ENCODE measurements at regions not wholly inside any gene's neighbourhood (a gene's known extent, or its start where the extent isn't known, plus 50 kb on each side); places are given as distances from the start of the nearest gene placed in this dataset.

DNA sequence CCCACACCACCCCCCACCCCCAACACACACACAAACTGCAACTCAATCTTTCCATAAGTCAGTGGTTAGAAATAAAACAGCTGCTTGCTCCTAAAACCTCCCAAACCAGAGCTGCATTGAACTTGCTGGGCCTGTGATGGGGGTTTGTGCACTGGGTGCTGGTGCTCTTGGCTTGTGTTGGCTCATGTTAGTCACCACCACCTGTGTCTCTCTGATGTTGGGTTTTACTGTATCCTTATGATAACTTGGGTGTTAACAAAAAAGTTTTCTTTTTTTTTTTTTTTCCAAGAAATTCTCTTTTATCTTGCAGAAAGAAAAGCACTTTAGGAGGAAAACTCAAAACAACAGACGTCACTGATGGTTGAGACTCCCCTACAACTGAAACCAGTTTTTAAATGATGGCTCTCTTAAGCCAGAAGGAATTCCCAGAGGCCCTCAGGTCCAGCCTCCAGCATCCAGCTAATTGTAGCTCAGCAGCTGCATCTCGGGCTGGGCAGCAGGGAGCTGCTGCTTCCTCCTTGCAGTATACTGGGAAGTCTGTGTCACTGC lies 79.9 kb upstream of the DRD2 start (continued):
- TF ChIP-seq, protein P1, sequence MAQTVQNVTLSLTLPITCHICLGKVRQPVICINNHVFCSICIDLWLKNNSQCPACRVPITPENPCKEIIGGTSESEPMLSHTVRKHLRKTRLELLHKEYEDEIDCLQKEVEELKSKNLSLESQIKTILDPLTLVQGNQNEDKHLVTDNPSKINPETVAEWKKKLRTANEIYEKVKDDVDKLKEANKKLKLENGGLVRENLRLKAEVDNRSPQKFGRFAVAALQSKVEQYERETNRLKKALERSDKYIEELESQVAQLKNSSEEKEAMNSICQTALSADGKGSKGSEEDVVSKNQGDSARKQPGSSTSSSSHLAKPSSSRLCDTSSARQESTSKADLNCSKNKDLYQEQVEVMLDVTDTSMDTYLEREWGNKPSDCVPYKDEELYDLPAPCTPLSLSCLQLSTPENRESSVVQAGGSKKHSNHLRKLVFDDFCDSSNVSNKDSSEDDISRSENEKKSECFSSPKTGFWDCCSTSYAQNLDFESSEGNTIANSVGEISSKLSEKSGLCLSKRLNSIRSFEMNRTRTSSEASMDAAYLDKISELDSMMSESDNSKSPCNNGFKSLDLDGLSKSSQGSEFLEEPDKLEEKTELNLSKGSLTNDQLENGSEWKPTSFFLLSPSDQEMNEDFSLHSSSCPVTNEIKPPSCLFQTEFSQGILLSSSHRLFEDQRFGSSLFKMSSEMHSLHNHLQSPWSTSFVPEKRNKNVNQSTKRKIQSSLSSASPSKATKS (CRISPR knock-in tag; IDR thresholded peaks at IDR 0.05) = no peak
- TF ChIP-seq ZNF592 (IDR thresholded peaks at IDR 0.05) (0 out of 2 replicates have a peak, but pooled peaks have one; percentile 27), SMAD3 (CRISPR knock-in tag; conservative IDR thresholded peaks at IDR 0.05) (no peak), DMBX1 (CRISPR knock-in tag; IDR thresholded peaks at IDR 0.05; ENCODE audit: borderline replicate concordance) (peak; percentile 60; the same call in 1 of the 2 replicates), TAL1 (IDR thresholded peaks at IDR 0.05) (peak; percentile 58; the same call in 1 of the 2 replicates), CBFA2T3 (IDR thresholded peaks at IDR 0.05) (peak; percentile 85), HMGXB4 (CRISPR knock-in tag; IDR thresholded peaks at IDR 0.05) (no peak), ATF2 (CRISPR knock-in tag; IDR thresholded peaks at IDR 0.05) (no peak), PRPF4 (IDR thresholded peaks at IDR 0.05; ENCODE audit: insufficient read depth, low read depth, low read length, poor library complexity, severe bottlenecking) (no peak), CAMTA2 (CRISPR knock-in tag; conservative IDR thresholded peaks at IDR 0.05) (no peak), ATF7 (IDR thresholded peaks at IDR 0.05) (0 out of 2 replicates have a peak, but pooled peaks have one; percentile 10), KLF16 (IDR thresholded peaks at IDR 0.05) (no peak), MCM7 (IDR thresholded peaks at IDR 0.05) (no peak), NFYB (IDR thresholded peaks at IDR 0.05; ENCODE audit: extremely low read depth, insufficient read length) (no peak), SOX6 (IDR thresholded peaks at IDR 0.05) (peak; percentile 47; the same call in 1 of the 2 replicates), SMARCE1 (IDR thresholded peaks at IDR 0.05) (peak; percentile 44; the same call in 1 of the 2 replicates), JUND (IDR thresholded peaks at IDR 0.05; ENCODE audit: borderline replicate concordance, low read depth, low read length) (peak; percentile 37; the same call in 1 of the 2 replicates), JUND (tag; IDR thresholded peaks at IDR 0.05; ENCODE audit: borderline replicate concordance, low read depth, low read length) (no peak)
- TF ChIP-seq, protein P2, sequence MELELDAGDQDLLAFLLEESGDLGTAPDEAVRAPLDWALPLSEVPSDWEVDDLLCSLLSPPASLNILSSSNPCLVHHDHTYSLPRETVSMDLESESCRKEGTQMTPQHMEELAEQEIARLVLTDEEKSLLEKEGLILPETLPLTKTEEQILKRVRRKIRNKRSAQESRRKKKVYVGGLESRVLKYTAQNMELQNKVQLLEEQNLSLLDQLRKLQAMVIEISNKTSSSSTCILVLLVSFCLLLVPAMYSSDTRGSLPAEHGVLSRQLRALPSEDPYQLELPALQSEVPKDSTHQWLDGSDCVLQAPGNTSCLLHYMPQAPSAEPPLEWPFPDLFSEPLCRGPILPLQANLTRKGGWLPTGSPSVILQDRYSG (tag; conservative IDR thresholded peaks at IDR 0.05; ENCODE audit: low read depth) = no peak

Data from K562 (cell line).